MCF 10A (cell line): ENCODE measurements at regions not wholly inside any gene's neighbourhood (a gene's known extent, or its start where the extent isn't known, plus 50 kb on each side); places are given as distances from the start of the nearest gene placed in this dataset.
"Not testable (repeated sequence)": the region's sequence is repeated elsewhere in the genome, so short reads cannot be mapped to it uniquely, and the experiment has no call there.

Experiments
- BruUV-seq: library from RNA; stranded (reverse); fragments of 400-500 nt; replicated peaks from 2 replicates; lab custom pipeline; 2021; lab: Mats Ljungman, UMichigan
- CTCF ChIA-PET: fragments of 300-600 bp; sonication (Branson Sonifier 250); formaldehyde crosslinking; extraction: SDS; loops from one replicate; lab custom pipeline; 2021; ENCODE audit warnings: antibody characterized with exemption, inconsistent platforms; lab: Yijun Ruan, JAX
- POLR2A ChIA-PET: fragments of 300-600, 350-650 bp; sonication (Branson Sonifier 250); formaldehyde crosslinking; extraction: SDS; loops from one replicate; lab custom pipeline; 2020; ENCODE audit warnings: antibody characterized with exemption, inconsistent platforms; lab: Yijun Ruan, JAX
- DNase-seq: peaks from one replicate; pipeline ENCODE4 v3.0.0-alpha.2; 2018; ENCODE audit not compliant: unreplicated experiment
- H3K27ac Mint-ChIP-seq: one replicate; pipeline ENCODE4 v1.8.0; 2022; ENCODE audit warnings: mild to moderate bottlenecking, low read depth, mixed read lengths; ENCODE audit not compliant: unreplicated experiment
- H3K27me3 Mint-ChIP-seq: one replicate; pipeline ENCODE4 v1.8.0; 2022; ENCODE audit warnings: mixed read lengths; ENCODE audit not compliant: insufficient read depth, unreplicated experiment
- H3K36me3 Mint-ChIP-seq: one replicate; pipeline ENCODE4 v1.8.0; 2022; ENCODE audit warnings: mild to moderate bottlenecking, moderate library complexity, mixed read lengths; ENCODE audit not compliant: insufficient read depth, unreplicated experiment
- H3K4me1 Mint-ChIP-seq: one replicate; pipeline ENCODE4 v1.8.0; 2022; ENCODE audit warnings: mixed read lengths; ENCODE audit not compliant: insufficient read depth, unreplicated experiment
- H3K4me3 Mint-ChIP-seq: one replicate; pipeline ENCODE4 v1.8.0; 2022; ENCODE audit warnings: mild to moderate bottlenecking, moderate library complexity, mixed read lengths; ENCODE audit not compliant: unreplicated experiment
- H3K9me3 Mint-ChIP-seq: one replicate; pipeline ENCODE4 v1.8.0; 2022; ENCODE audit warnings: mixed read lengths; ENCODE audit not compliant: unreplicated experiment
- intact Hi-C: fragments of 100-400 bp; cut with micrococcal nuclease; formaldehyde crosslinking; loops from 2 replicates; pipeline ENCODE4 v1.14.1; 2022
- TF ChIP-seq, protein P1 (sequence below): fragments of 200-600 bp; IDR thresholded peaks from one replicate; pipeline ENCODE4 v1.8.0; 2022; ENCODE audit warnings: antibody characterized with exemption, mild to moderate bottlenecking; ENCODE audit not compliant: unreplicated experiment

DNA sequence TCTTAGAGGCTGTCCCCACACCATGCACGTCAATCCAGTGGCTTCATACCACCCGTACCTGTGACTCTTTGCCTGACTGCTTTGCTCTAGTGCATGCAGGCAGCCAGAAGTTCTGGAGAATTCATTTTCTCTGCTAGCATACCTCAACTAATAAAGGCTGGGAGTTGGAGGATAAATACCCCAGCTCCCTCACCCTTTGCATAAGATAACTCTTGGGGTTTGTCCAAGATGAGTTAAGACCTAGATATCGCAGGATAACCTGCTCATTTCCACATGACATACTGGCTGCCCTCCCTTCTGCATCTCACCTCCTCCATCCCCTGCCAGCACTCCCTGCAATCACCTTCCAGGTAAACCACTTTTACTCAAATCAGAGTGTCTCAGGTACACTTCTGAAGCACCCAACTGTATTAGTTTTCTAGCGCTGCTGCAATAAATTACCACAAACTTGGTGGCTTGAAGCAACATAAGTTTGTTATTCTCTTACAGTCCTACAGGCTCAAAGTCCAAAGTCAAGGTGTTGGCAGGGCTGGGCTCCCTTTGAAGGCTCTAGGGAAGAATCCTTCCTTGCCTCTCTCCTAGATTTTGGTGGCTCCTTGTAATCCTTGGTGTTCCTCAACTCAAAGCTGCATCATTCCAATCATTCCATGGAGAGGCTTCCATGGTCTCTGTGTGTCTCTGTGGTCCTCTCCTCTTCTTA lies 146.8 kb downstream of the CRLF3 start:
- DNase-seq, result no peak
- Mint-ChIP-seq H3K4me1 (no peaks in the 10 kb centered on the region), H3K9me3 (peaks cover 7% of the 10 kb centered on the region), H3K4me3 (no peak overlapping the region), H3K27ac (no peak overlapping the region), H3K36me3 (no peaks in the 10 kb centered on the region), H3K27me3 (no peaks in the 10 kb centered on the region)
- POLR2A ChIA-PET, result no interaction called here
- CTCF ChIA-PET, result no interaction called here
- TF ChIP-seq, protein P1, sequence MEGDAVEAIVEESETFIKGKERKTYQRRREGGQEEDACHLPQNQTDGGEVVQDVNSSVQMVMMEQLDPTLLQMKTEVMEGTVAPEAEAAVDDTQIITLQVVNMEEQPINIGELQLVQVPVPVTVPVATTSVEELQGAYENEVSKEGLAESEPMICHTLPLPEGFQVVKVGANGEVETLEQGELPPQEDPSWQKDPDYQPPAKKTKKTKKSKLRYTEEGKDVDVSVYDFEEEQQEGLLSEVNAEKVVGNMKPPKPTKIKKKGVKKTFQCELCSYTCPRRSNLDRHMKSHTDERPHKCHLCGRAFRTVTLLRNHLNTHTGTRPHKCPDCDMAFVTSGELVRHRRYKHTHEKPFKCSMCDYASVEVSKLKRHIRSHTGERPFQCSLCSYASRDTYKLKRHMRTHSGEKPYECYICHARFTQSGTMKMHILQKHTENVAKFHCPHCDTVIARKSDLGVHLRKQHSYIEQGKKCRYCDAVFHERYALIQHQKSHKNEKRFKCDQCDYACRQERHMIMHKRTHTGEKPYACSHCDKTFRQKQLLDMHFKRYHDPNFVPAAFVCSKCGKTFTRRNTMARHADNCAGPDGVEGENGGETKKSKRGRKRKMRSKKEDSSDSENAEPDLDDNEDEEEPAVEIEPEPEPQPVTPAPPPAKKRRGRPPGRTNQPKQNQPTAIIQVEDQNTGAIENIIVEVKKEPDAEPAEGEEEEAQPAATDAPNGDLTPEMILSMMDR, result no peak
- intact Hi-C loops, result no loop called here
- BruUV-seq, result no TSS peak

DNA sequence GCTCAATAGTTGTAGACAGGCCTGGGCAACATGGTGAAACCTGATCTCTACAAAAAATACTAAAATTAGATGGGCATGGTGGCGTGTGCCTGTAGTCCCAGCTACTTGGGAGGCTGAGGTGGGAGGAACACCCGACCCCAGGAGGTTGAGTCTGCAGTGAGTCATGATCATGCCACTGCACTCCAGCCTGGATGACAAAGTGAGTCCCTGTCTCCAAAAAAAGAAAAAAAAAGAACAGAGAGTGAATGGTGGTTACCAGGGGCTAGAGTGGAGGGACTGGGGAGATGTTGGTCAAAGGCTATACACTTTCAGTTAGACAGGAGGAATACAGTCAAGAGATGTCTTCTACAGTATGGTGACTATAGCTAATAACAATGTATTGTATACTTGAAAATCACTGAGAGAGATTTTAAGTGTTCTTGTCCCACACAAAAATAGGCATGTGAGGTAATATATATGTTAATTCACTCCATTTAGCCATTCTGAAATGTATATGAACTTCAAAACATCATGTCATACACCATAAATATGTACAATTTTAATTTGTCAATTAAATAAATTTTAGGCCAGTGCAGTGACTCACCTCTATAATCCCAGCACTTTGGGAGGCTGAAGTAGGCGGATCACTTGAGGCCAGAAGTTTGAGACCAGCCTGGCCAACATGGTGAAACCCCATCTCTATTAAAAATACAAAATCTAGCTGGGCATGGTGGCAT lies 148.6 kb downstream of the CRLF3 start:
- intact Hi-C loops, DNase-seq, H3K27ac Mint-ChIP-seq, POLR2A ChIA-PET, H3K4me3 Mint-ChIP-seq, BruUV-seq, H3K27me3 Mint-ChIP-seq, H3K9me3 Mint-ChIP-seq, H3K36me3 Mint-ChIP-seq, H3K4me1 Mint-ChIP-seq: not testable (repeated sequence)
- CTCF ChIA-PET, result interaction anchor here (0.7 kb wide), 1 partner anchor 613 kb away, joined by 3 read pairs; no protein-coding TSS in a partner anchor

DNA sequence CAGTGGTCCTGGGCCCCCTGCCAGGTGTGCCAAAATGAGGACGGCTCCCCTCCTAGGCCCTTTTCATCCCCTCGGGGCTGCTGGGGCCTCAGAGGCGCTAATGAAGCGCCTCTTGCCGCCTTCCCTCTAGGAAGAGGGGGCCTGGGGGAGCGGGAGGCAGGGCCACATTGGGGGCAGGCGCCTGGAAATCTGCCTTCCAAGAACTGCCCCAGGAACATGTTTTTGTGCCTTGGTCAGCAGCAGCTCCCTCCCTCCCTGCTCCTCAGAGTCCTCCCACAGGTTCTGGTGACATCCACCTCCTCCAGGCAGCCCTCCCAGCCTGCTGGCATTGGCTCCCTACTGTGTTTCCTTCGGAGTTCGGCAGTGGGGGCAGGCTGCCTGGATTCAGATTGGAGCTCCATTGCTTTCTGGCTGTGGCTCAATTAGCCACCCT lies 155.3 kb downstream of the CRLF3 start:
- H3K9me3 Mint-ChIP-seq, H3K27ac Mint-ChIP-seq, DNase-seq, BruUV-seq, POLR2A ChIA-PET, H3K4me3 Mint-ChIP-seq, H3K27me3 Mint-ChIP-seq, H3K4me1 Mint-ChIP-seq, H3K36me3 Mint-ChIP-seq, intact Hi-C loops, CTCF ChIA-PET: not testable (repeated sequence)

DNA sequence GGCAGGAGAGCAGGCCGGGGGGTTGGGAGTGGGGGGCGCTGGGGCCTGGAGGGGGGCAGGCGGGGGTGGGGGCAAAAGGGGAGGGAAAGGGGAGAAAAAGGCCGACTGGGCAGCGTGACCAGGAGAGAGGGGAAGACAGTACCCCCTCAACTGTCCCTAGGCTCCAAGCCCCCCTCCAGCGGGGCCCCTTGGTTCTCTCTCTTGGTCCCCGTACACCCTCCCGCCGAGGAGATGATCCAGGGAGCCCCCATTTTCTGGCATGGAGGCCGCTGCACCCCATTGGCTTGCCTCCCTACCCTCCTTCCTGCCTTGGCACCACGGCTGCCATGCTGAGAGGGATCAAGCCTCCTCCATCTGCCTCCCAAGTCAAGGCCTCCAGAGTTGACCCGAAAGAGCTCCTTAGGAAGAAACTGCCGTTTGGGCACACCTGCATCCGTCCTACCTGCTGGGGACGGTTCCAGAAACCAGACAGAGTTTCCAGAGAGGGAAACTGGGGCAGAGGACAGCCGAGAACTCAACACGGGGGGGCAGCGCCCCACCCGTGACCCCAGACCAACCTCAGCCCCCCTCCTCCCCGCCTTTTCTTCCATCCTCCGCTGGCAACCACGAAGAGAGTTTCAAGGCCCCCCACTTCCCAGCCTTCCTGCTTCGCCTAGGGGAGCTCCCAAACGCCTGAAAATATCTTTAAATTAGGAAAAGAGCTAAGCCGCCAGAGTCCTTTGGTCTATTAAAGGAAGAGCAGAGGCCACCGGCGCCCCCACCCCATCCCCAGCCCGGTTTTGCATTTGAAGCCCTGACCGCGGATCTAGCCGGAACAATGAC lies 155.9 kb downstream of the CRLF3 start:
- BruUV-seq, result not testable (repeated sequence)

DNA sequence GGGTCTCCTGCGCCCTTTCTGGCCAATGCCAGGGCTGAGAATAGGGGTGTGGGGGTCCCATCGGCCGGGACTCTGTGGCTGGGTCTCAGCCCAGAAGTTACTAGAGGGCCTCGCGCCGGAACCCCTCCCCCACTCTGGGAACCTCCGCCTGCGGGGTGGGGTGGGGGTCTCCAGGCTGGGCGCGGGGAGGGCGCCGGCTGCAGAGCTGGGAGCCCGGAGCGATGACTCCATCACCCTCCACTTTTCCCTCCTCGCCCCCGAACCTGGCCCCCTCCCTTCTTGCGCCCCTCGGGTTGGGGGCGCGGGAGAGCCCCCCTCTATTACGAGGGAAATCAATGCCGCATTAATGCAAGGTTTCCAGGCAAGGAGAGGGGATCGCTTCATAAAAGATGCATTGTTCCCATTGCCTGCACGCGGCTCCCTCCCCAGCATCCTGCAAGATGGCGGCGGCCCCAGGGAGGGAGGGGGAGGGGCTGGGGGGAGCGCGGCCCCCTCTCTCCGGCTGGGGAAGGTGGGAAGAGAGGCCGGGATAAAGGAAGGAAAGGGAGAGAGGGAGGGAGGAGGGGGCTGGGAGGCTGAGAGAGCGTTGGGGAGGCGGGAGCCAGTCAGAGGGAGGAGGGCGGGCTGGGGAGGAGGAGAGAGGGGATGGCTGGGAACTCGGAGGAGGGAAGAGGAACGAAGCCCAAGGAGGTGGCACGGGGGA lies 156.7 kb downstream of the CRLF3 start:
- H3K27ac Mint-ChIP-seq, H3K36me3 Mint-ChIP-seq, H3K4me1 Mint-ChIP-seq, intact Hi-C loops, CTCF ChIA-PET, H3K27me3 Mint-ChIP-seq, H3K9me3 Mint-ChIP-seq, BruUV-seq, POLR2A ChIA-PET: not testable (repeated sequence)
- peak overlapping the region; percentile 35 for H3K4me3 Mint-ChIP-seq
- DNase-seq, result peak; percentile 41

More for the DNA sequence above, 155.9 kb downstream of the CRLF3 start:
- H3K9me3 Mint-ChIP-seq, POLR2A ChIA-PET, H3K4me1 Mint-ChIP-seq, H3K27me3 Mint-ChIP-seq, H3K36me3 Mint-ChIP-seq, intact Hi-C loops, H3K27ac Mint-ChIP-seq, DNase-seq, CTCF ChIA-PET, H3K4me3 Mint-ChIP-seq: not testable (repeated sequence)

DNA sequence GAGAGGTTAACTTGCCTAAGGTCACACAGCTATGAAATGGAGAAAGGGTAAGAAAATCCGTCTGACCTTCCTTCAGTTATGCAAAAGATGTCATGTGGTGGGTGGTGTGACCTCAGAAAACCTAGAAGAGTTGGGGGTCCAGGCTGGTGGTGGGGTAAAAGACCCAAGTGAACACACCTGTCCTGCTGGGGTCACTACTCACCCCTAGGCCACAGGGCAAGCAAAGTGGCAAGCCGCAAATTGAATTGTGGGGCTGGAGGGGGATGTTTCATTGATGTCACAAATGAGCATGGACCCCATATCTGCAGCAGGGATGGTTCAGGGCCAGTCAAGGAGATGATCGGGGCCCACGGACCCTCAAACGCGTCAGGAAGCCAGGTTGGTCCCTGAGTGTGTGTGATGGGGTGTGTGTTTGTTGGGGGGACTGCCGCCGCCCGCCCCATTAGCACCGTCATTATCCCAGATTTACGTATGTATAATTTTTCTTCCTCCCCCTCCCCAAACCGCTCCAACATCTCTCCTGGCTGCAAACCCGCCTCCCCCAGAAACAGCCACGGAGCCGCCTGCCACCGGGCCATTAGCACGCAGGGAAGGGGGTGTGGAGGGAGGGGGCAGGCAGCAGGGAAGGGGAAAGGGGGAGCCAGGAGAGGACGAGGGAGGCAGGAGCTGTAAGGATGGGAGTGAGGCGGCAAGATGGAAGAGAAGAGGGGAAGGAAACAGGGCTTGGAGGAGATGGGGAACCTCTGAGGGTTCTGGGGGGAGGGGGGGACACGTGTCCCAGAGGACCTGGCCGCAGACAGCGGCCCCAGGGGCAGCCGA lies 157.4 kb downstream of the CRLF3 start:
- H3K27ac Mint-ChIP-seq, BruUV-seq: not testable (repeated sequence)

DNA sequence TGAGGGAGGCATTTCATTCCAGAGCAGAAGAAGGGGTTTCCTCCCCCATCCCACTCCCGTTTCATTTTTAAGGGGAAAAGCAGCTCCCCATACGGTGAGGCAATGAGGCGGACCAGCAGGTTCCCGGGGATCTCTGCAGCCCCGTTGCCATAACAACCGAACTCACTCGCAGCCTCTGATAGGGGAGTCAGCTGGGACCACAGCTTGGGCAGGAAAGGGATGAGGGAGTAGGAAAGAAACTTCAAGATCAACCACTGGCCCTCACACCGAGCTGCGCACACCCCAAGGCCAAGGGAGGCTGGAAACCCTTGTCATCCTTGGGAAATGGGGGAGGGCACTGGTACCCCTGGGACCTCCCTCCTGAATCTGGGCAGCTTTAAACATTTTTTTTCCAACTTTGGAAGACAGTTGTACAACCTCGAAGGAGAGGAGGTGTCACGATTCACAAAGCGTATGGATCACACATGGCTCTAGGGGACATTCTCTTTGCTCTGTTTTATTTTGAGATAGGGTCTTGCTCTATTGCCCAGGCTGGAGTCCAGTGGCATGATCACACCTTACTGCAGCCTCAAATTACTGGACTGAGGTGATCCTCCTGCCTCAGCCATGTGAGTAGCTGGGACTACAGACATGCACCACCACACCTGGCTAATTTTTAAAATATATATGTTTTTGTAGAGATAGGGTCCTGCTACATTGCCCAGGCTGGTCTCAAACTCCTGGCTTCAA lies 160.6 kb downstream of the CRLF3 start:
- H3K4me3 Mint-ChIP-seq, H3K4me1 Mint-ChIP-seq, intact Hi-C loops, BruUV-seq, CTCF ChIA-PET, DNase-seq, H3K27ac Mint-ChIP-seq, H3K9me3 Mint-ChIP-seq, POLR2A ChIA-PET, H3K27me3 Mint-ChIP-seq, H3K36me3 Mint-ChIP-seq: not testable (repeated sequence)

More for the DNA sequence above, 157.4 kb downstream of the CRLF3 start:
- H3K27me3 Mint-ChIP-seq, H3K36me3 Mint-ChIP-seq, DNase-seq, CTCF ChIA-PET, POLR2A ChIA-PET, intact Hi-C loops, H3K9me3 Mint-ChIP-seq, H3K4me1 Mint-ChIP-seq: not testable (repeated sequence)
- peak overlapping the region; percentile 35 for H3K4me3 Mint-ChIP-seq
